HCT116 (cell line): ENCODE measurements at regions not wholly inside any gene's neighbourhood (a gene's known extent, or its start where the extent isn't known, plus 50 kb on each side); places are given as distances from the start of the nearest gene placed in this dataset.

Experiments
- ATAC-seq: fragments of 200-7000 bp; cut with Tn5 transposase; 2 replicates; pipeline ENCODE4 v1.9.1; 2020; ENCODE audit warnings: mild to moderate bottlenecking, moderate library complexity
- BruUV-seq: library from RNA; stranded (reverse); fragments of 400-500 nt; replicated peaks from 2 replicates; lab custom pipeline; 2021; lab: Mats Ljungman, UMichigan
- CTCF ChIA-PET: fragments of 300-600 bp; sonication (Branson Sonifier 250); formaldehyde crosslinking; loops from one replicate; lab custom pipeline; 2021; ENCODE audit warnings: antibody characterized with exemption; lab: Charles Lee
- POLR2A ChIA-PET: fragments of 300-600, 350-600 bp; sonication (Branson Sonifier 250); formaldehyde crosslinking; loops from one replicate; lab custom pipeline; 2021; ENCODE audit warnings: antibody characterized with exemption; lab: Charles Lee
- RAD21 ChIA-PET, 2 experiments: fragments of 300-600 bp; sonication (Branson Sonifier 250); formaldehyde crosslinking; loops; one replicate each; lab custom pipeline; 2023; ENCODE audit warnings: low total read pairs in 2 of 2; ENCODE audit not compliant: uncharacterized antibody in 2 of 2, unreplicated experiment in 2 of 2, low non-redundant PET in 1 of 2; lab: Charles Lee
- DNase-seq: peaks from one replicate; pipeline ENCODE4 v3.0.0-alpha.2; 2010; ENCODE audit warnings: low read depth, low spot score
- H2AFZ ChIP-seq: fragments of 200-600 bp; shearing (Covaris generic), sonication (generic); 2 replicates; pipeline ENCODE4 v1.6.1; 2017; ENCODE audit warnings: low read depth, mixed run types, mixed read lengths, antibody characterized with exemption, low read length; ENCODE audit not compliant: poor library complexity, severe bottlenecking
- H3K27ac ChIP-seq: 2 replicates; pipeline ENCODE4 v1.5.1; 2012; ENCODE audit warnings: low read depth, low read length
- H3K27me3 ChIP-seq: fragments of 200-600 bp; sonication (generic); 2 replicates; pipeline ENCODE4 v1.6.1; 2016; ENCODE audit warnings: mixed run types, low read length, mixed read lengths; ENCODE audit not compliant: insufficient read depth
- H3K36me3 ChIP-seq, 2 experiments: fragments of 200-500 bp in 1 of 2; fragments of 200-600 bp in 1 of 2; sonication (Bioruptor generic) in 1 of 2; sonication (generic) in 1 of 2; 2 replicates each; pipeline versions ENCODE4 v1.5.1 to v1.6.1; 2014 to 2016; ENCODE audit warnings: low read length in 2 of 2, inconsistent platforms in 1 of 2, mixed read lengths in 1 of 2, mixed run types in 1 of 2; ENCODE audit not compliant: insufficient read depth in 2 of 2, control insufficient read depth in 1 of 2
- H3K4me1 ChIP-seq, 2 experiments: fragments of 200-600 bp in 1 of 2; sonication (generic) in 1 of 2; 2 replicates each; pipeline versions ENCODE4 v1.5.1 to v1.6.1; 2012 to 2017; ENCODE audit warnings: low read length in 2 of 2, inconsistent platforms in 1 of 2, mild to moderate bottlenecking in 1 of 2, mixed read lengths in 1 of 2, mixed run types in 1 of 2, moderate library complexity in 1 of 2; ENCODE audit not compliant: insufficient read depth in 2 of 2, control insufficient read depth in 1 of 2
- H3K4me2 ChIP-seq: fragments of 200-600 bp; sonication (generic); 2 replicates; pipeline ENCODE4 v1.6.1; 2017; ENCODE audit warnings: mixed run types, low read length, mixed read lengths
- H3K4me3 ChIP-seq, 2 experiments: fragments of 200-600 bp in 1 of 2; sonication (generic) in 1 of 2; replicated peaks in 1 of 2; 2 replicates each; pipeline ENCODE4 v1.5.1; 2011 to 2016; ENCODE audit warnings: low read length in 2 of 2, control low read depth in 1 of 2, low read depth in 1 of 2, mild to moderate bottlenecking in 1 of 2, mixed read lengths in 1 of 2, mixed run types in 1 of 2
- H3K79me2 ChIP-seq: fragments of 200-600 bp; sonication (generic); 2 replicates; pipeline ENCODE4 v1.6.1; 2017; ENCODE audit warnings: mild to moderate bottlenecking, mixed run types, low read length, moderate library complexity, mixed read lengths; ENCODE audit not compliant: insufficient read depth
- H3K9ac ChIP-seq: fragments of 200-600 bp; sonication (generic); 2 replicates; pipeline ENCODE4 v1.6.1; 2016; ENCODE audit warnings: low read length, mixed read lengths
- H3K9me2 ChIP-seq: fragments of 200-600 bp; sonication (generic), shearing (Covaris generic); 2 replicates; pipeline ENCODE4 v1.6.1; 2017; ENCODE audit warnings: mixed run types, mild to moderate bottlenecking, moderate library complexity; ENCODE audit not compliant: insufficient read depth
- H3K9me3 ChIP-seq, 2 experiments: fragments of 200-500 bp in 1 of 2; fragments of 200-600 bp in 1 of 2; sonication (Bioruptor generic) in 1 of 2; sonication (generic) in 1 of 2; 2 replicates each; pipeline ENCODE4 v1.6.1; 2014 to 2017; ENCODE audit warnings: low read length in 2 of 2, mixed read lengths in 2 of 2, inconsistent platforms in 1 of 2, low read depth in 1 of 2, mild to moderate bottlenecking in 1 of 2, mixed run types in 1 of 2, moderate library complexity in 1 of 2; ENCODE audit not compliant: control insufficient read depth in 1 of 2, insufficient read depth in 1 of 2
- H4K20me1 ChIP-seq: fragments of 200-600 bp; sonication (generic), shearing (Covaris generic); 2 replicates; pipeline ENCODE4 v1.6.1; 2017; ENCODE audit warnings: mixed run types, mild to moderate bottlenecking, moderate library complexity; ENCODE audit not compliant: insufficient read depth
- ATF3 ChIP-seq: IDR thresholded peaks from 2 replicates; pipeline ENCODE4 v1.6.1; 2012
- CBX3 ChIP-seq: IDR thresholded peaks from 2 replicates; pipeline ENCODE4 v1.6.1; 2012; ENCODE audit warnings: low read depth
- CTCF ChIP-seq, 3 experiments: fragments of 200-600 bp in 1 of 3; sonication (generic) in 1 of 3; IDR thresholded peaks in 2 of 3; conservative IDR thresholded peaks in 1 of 3; 2 replicates each; pipeline ENCODE4 v1.5.1; 2012 to 2017; ENCODE audit warnings: low read depth in 2 of 3, low read length in 2 of 3, antibody characterized with exemption in 1 of 3, borderline replicate concordance in 1 of 3, control low read depth in 1 of 3, mild to moderate bottlenecking in 1 of 3, mixed read lengths in 1 of 3, mixed run types in 1 of 3, moderate library complexity in 1 of 3; ENCODE audit not compliant: insufficient read depth in 1 of 3
- EGR1 ChIP-seq: IDR thresholded peaks from 2 replicates; pipeline ENCODE4 v1.6.1; 2012; ENCODE audit warnings: low read depth
- ELF1 ChIP-seq: IDR thresholded peaks from 2 replicates; pipeline ENCODE4 v1.6.1; 2012; ENCODE audit warnings: low read depth, borderline replicate concordance
- EZH2 ChIP-seq: fragments of 200-600 bp; sonication (generic); IDR thresholded peaks from 2 replicates; pipeline ENCODE4 v1.6.1; 2017; ENCODE audit warnings: antibody characterized with exemption, mixed run types
- EZH2phosphoT487 ChIP-seq: fragments of 200-600 bp; IDR thresholded peaks from 2 replicates; pipeline ENCODE4 v1.6.1; 2018; ENCODE audit warnings: antibody characterized with exemption, borderline replicate concordance
- FOSL1 ChIP-seq: IDR thresholded peaks from 2 replicates; pipeline ENCODE4 v1.6.1; 2012; ENCODE audit warnings: low read depth
- JUND ChIP-seq: IDR thresholded peaks from 2 replicates; pipeline ENCODE4 v1.6.1; 2012
- MAX ChIP-seq: IDR thresholded peaks from 2 replicates; pipeline ENCODE4 v1.6.1; 2012
- POLR2A ChIP-seq: IDR thresholded peaks from 2 replicates; pipeline ENCODE4 v1.7.0; 2011; ENCODE audit warnings: borderline replicate concordance; ENCODE audit not compliant: insufficient read depth, insufficient read length; ENCODE audit errors: extremely low read depth
- POLR2AphosphoS5 ChIP-seq: IDR thresholded peaks from 2 replicates; pipeline ENCODE4 v1.6.1; 2011; ENCODE audit warnings: mild to moderate bottlenecking, low read depth, low read length, moderate library complexity
- RAD21 ChIP-seq: IDR thresholded peaks from 2 replicates; pipeline ENCODE4 v1.6.1; 2012; ENCODE audit warnings: low read depth, mild to moderate bottlenecking
- SIN3A ChIP-seq: IDR thresholded peaks from 2 replicates; pipeline ENCODE4 v1.6.1; 2012; ENCODE audit warnings: low read depth
- SP1 ChIP-seq: IDR thresholded peaks from 2 replicates; pipeline ENCODE4 v1.6.1; 2012; ENCODE audit warnings: low read depth
- SRF ChIP-seq: IDR thresholded peaks from 2 replicates; pipeline ENCODE4 v1.6.1; 2012; ENCODE audit warnings: low read depth
- TCF7L2 ChIP-seq: IDR thresholded peaks from 2 replicates; pipeline ENCODE4 v1.7.0; 2011; ENCODE audit warnings: borderline replicate concordance, inconsistent platforms; ENCODE audit not compliant: insufficient read depth, insufficient read length; ENCODE audit errors: extremely low read depth
- YY1 ChIP-seq: IDR thresholded peaks from 2 replicates; pipeline ENCODE4 v1.6.1; 2011; ENCODE audit warnings: low read length, low read depth, moderate library complexity, mild to moderate bottlenecking; ENCODE audit not compliant: insufficient replicate concordance; ENCODE audit errors: extremely low read depth
- ZNF274 ChIP-seq: fragments of 200-500 bp; sonication (Bioruptor generic); IDR thresholded peaks from 2 replicates; pipeline ENCODE4 v1.6.1; 2014; ENCODE audit warnings: mild to moderate bottlenecking, low read depth, low read length, inconsistent platforms
- intact Hi-C: fragments of 100-400 bp; cut with micrococcal nuclease; formaldehyde crosslinking; loops from 2 replicates; pipeline ENCODE4 v1.10.0; 2022
- TF ChIP-seq, protein P1 (sequence below): IDR thresholded peaks from 2 replicates; pipeline ENCODE4 v1.6.1; 2011; ENCODE audit warnings: mild to moderate bottlenecking, low read length, moderate library complexity; ENCODE audit not compliant: insufficient replicate concordance; ENCODE audit errors: extremely low read depth

GRCh38 chr14:96146131-96146771 is 58.4 kb upstream of the BDKRB2 start:
- Histone ChIP-seq H3K4me3 (no peak overlapping the region), H3K36me3 (no peaks in the 10 kb centered on the region), H3K4me1 (no peaks in the 10 kb centered on the region), H3K9ac (no peak overlapping the region), H3K9me3 (0 out of 4 replicates have a peak, but pooled peaks cover 0 to 3% of the 10 kb centered on the region in 2 experiments), H3K4me2 (no peak overlapping the region), H3K27me3 (no peaks in the 10 kb centered on the region), H4K20me1 (no peaks in the 10 kb centered on the region), H3K9me2 (no peaks in the 10 kb centered on the region), H3K79me2 (no peaks in the 10 kb centered on the region), H2AFZ (no peak overlapping the region), H3K27ac (no peak overlapping the region)
- intact Hi-C loops, result no loop called here
- TF ChIP-seq FOSL1, result no peak
- no peak for TF ChIP-seq EGR1
- no peak for TF ChIP-seq POLR2AphosphoS5
- no peak for TF ChIP-seq ZNF274
- no peak for TF ChIP-seq ATF3
- TF ChIP-seq SRF, result no peak
- TF ChIP-seq SIN3A, result no peak
- TF ChIP-seq SP1, result no peak
- TF ChIP-seq EZH2phosphoT487, result no peak
- no peak for TF ChIP-seq CTCF (IDR thresholded peaks at IDR 0.05 in 2 of 3, conservative IDR thresholded peaks at IDR 0.05 in 1 of 3; ENCODE audit: borderline replicate concordance in 1 of 3, insufficient read depth in 1 of 3, low read depth in 2 of 3, low read length in 2 of 3)
- TF ChIP-seq TCF7L2, result no peak
- TF ChIP-seq YY1, result no peak
- TF ChIP-seq CBX3, result no peak
- TF ChIP-seq EZH2, result no peak
- TF ChIP-seq JUND, result no peak
- TF ChIP-seq, protein P1, sequence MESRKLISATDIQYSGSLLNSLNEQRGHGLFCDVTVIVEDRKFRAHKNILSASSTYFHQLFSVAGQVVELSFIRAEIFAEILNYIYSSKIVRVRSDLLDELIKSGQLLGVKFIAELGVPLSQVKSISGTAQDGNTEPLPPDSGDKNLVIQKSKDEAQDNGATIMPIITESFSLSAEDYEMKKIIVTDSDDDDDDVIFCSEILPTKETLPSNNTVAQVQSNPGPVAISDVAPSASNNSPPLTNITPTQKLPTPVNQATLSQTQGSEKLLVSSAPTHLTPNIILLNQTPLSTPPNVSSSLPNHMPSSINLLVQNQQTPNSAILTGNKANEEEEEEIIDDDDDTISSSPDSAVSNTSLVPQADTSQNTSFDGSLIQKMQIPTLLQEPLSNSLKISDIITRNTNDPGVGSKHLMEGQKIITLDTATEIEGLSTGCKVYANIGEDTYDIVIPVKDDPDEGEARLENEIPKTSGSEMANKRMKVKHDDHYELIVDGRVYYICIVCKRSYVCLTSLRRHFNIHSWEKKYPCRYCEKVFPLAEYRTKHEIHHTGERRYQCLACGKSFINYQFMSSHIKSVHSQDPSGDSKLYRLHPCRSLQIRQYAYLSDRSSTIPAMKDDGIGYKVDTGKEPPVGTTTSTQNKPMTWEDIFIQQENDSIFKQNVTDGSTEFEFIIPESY, result no peak
- no peak for TF ChIP-seq MAX
- TF ChIP-seq POLR2A, result no peak
- no peak for TF ChIP-seq RAD21
- no peak for TF ChIP-seq ELF1
- ATAC-seq (no peak), DNase-seq (no peak)
- ChIA-PET RAD21 (no interaction called here), POLR2A (no interaction called here), CTCF (no interaction called here)
- BruUV-seq, result no TSS peak
